ENCODE measurements at regions not wholly inside any gene's neighbourhood (a gene's known extent, or its start where the extent isn't known, plus 50 kb on each side); places are given as distances from the start of the nearest gene placed in this dataset.

GRCh38 chr7:46672861-46673260 lies 751.8 kb upstream of the IGFBP3 start:
- TF ChIP-seq PKNOX1 (IDR thresholded peaks at IDR 0.05) (no peak), HDGF (IDR thresholded peaks at IDR 0.05; ENCODE audit: borderline replicate concordance) (no peak), BHLHE40 (IDR thresholded peaks at IDR 0.05; ENCODE audit: borderline replicate concordance) (no peak)

Measured in HEK293T (cell line).